ENCODE measurements at regions not wholly inside any gene's neighbourhood (a gene's known extent, or its start where the extent isn't known, plus 50 kb on each side); places are given as distances from the start of the nearest gene placed in this dataset.

- in situ Hi-C loops (cut with HindIII; ENCODE audit: low sequenced_read_pairs): no loop called here
- no peak for DNase-seq (ENCODE audit: low read depth, low spot score)
- TF ChIP-seq CTCF (IDR thresholded peaks at IDR 0.05; ENCODE audit: low read depth, low read length): no peak
Observed at GRCh38 chr13:88978607-88979006, 1307.4 kb downstream of the SLITRK5 start.

GRCh38 chr13:88979465-88980175 lies 1308.4 kb downstream of the SLITRK5 start:
- no peak overlapping the region for H3K4me3 ChIP-seq (ENCODE audit: low read depth, low read length)
- in situ Hi-C loops (cut with HindIII; ENCODE audit: low sequenced_read_pairs): no loop called here
- no peak for DNase-seq (ENCODE audit: low read depth, low spot score)
- no peak for TF ChIP-seq CTCF (IDR thresholded peaks at IDR 0.05; ENCODE audit: low read depth, low read length)

More at GRCh38 chr13:88978607-88979006, 1307.4 kb downstream of the SLITRK5 start:
- H3K4me3 ChIP-seq (ENCODE audit: low read depth, low read length): no peak overlapping the region

- DNase-seq (ENCODE audit: low read depth, low spot score): no peak
- no peak for TF ChIP-seq CTCF (IDR thresholded peaks at IDR 0.05; ENCODE audit: low read depth, low read length)
- in situ Hi-C loops (cut with HindIII; ENCODE audit: low sequenced_read_pairs): no loop called here
- no peak overlapping the region for H3K4me3 ChIP-seq (ENCODE audit: low read depth, low read length)
Observed at GRCh38 chr13:89003656-89004055, 1332.5 kb downstream of the SLITRK5 start.

GRCh38 chr13:89011615-89012014 lies 1340.4 kb downstream of the SLITRK5 start:
- in situ Hi-C loops (cut with HindIII; ENCODE audit: low sequenced_read_pairs): no loop called here
- DNase-seq (ENCODE audit: low read depth, low spot score): no peak
- no peak for TF ChIP-seq CTCF (IDR thresholded peaks at IDR 0.05; ENCODE audit: low read depth, low read length)
- no peak overlapping the region for H3K4me3 ChIP-seq (ENCODE audit: low read depth, low read length)

GRCh38 chr13:89027694-89028306 lies 1356.6 kb downstream of the SLITRK5 start:
- TF ChIP-seq CTCF (IDR thresholded peaks at IDR 0.05; ENCODE audit: low read depth, low read length): no peak
- in situ Hi-C loops (cut with HindIII; ENCODE audit: low sequenced_read_pairs): no loop called here
- no peak for DNase-seq (ENCODE audit: low read depth, low spot score)
- H3K4me3 ChIP-seq (ENCODE audit: low read depth, low read length): no peak overlapping the region

- no peak for DNase-seq (ENCODE audit: low read depth, low spot score)
- no peak for TF ChIP-seq CTCF (IDR thresholded peaks at IDR 0.05; ENCODE audit: low read depth, low read length)
- H3K4me3 ChIP-seq (ENCODE audit: low read depth, low read length): no peak overlapping the region
- in situ Hi-C loops (cut with HindIII; ENCODE audit: low sequenced_read_pairs): no loop called here
Observed at GRCh38 chr13:89029062-89029461, 1357.9 kb downstream of the SLITRK5 start.

Measured in astrocyte of the spinal cord (primary cell).